IPS-11a (cell line): ENCODE measurements at regions not wholly inside any gene's neighbourhood (a gene's known extent, or its start where the extent isn't known, plus 50 kb on each side); places are given as distances from the start of the nearest gene placed in this dataset.
"Not testable (repeated sequence)": the region's sequence is repeated elsewhere in the genome, so short reads cannot be mapped to it uniquely, and the experiment has no call there.

ENCODE experiments used
- H3K4me3 ChIP-seq: one replicate; pipeline ENCODE4 v1.5.1; 2013; ENCODE audit warnings: low read depth, low read length, control low read depth

- H3K4me3 ChIP-seq = no peak overlapping the region
Measured at GRCh38 chr3:105974381-105974780, 105.6 kb upstream of the CBLB start.

- no peak overlapping the region for H3K4me3 ChIP-seq
Measured at GRCh38 chr3:105976196-105976595, 107.4 kb upstream of the CBLB start.

DNA sequence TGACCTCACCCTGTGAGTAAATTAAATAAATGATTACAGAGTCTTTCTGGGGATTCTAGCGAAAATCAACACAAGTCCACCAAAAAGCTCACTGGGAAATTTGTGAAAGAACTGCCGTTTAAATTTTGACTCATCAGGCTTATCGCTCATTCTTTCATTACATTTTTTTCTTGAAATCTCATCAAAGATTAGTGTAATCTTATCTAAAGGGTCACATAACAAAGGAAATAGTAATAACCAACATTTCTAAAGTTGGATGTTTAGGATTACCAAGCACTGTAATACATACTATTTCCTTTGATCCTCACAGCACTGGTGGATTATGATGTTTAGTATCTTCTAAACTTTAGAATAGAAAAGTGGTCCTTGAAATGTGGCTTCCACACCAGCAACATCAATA, 111.1 kb upstream of the CBLB start:
- no peak overlapping the region for H3K4me3 ChIP-seq

- no peak overlapping the region for H3K4me3 ChIP-seq
Measured at GRCh38 chr3:105982207-105982606, 113.4 kb upstream of the CBLB start.

DNA sequence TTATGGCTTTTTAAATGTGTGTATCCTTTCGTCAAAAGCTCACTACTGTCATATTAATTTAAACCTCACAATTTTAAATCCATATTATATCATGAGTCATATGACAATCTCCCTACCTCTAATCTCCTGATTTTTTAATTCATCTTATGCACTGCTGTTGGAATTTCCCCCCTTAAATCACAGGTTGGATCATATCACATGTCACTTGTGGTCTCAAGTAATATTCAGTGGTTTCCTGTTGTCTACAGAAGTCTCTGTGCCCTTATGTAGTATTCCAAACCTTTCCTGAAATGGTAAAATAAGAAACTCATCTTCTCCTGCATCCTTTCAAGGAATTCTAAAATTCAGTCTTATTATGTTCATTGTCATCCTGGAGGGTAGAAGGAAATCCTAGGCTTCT, 116.0 kb upstream of the CBLB start:
- no peak overlapping the region for H3K4me3 ChIP-seq

DNA sequence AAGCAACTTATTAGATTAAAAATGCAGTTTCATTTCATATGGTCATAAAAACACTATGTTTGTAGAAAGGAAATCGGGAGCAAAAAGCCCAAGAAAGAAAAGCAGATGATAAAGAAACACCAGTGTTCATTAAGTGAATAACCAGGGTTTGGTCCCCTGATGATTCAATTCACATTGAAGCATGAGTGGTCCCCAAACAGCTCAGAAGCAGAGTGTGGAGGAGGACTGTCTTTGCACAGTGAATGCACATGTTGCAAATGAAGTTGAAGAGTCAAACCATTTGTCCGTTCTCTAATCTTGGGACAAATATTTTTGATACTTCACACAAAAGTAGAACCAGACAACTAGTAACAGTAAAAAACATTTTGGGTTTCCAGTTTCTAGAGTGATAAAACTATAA, 117.5 kb upstream of the CBLB start:
- H3K4me3 ChIP-seq = not testable (repeated sequence)

DNA sequence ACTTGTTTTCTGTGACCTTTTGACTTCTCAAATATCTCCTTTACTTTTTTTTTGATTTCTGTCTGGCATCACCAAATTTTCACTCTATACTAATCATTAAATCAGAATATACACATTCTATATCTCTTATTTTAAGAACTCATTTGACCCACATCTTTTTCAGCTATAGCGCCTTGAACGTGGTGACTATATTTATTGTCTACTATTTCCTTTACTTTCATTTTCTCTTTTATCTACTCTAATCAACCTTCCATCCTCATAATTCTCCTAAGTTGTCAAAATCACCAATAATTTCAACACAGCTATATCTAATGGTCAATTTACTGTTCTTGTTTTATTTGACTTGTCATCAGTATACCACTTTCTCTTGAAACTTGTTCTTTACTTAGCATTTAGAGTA, 119.0 kb upstream of the CBLB start:
- no peak overlapping the region for H3K4me3 ChIP-seq

GRCh38 chr3:105988540-105989212, 119.9 kb upstream of the CBLB start:
- no peak overlapping the region for H3K4me3 ChIP-seq

DNA sequence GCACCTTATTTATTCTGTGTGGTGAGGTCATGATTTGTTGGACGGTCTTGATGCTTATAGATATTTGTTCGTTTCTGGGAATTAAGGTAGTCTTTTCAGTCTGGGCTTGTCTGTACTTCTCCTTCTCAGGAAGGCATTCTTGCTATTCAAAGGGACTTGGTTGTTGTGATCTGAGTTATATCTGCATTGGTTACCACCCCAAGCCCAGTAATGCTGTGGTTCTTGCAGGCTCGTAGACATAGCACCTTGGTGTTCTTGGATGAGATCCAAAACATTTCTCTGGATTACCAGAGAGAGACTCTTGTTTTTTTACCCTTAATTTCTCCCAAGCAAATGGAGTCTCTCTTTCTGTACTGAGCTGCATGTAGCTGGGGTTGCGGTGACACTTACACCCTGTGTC, 128.0 kb upstream of the CBLB start:
- no peak overlapping the region for H3K4me3 ChIP-seq

- no peak overlapping the region for H3K4me3 ChIP-seq
Measured at GRCh38 chr3:105997466-105997799, 128.6 kb upstream of the CBLB start.

DNA sequence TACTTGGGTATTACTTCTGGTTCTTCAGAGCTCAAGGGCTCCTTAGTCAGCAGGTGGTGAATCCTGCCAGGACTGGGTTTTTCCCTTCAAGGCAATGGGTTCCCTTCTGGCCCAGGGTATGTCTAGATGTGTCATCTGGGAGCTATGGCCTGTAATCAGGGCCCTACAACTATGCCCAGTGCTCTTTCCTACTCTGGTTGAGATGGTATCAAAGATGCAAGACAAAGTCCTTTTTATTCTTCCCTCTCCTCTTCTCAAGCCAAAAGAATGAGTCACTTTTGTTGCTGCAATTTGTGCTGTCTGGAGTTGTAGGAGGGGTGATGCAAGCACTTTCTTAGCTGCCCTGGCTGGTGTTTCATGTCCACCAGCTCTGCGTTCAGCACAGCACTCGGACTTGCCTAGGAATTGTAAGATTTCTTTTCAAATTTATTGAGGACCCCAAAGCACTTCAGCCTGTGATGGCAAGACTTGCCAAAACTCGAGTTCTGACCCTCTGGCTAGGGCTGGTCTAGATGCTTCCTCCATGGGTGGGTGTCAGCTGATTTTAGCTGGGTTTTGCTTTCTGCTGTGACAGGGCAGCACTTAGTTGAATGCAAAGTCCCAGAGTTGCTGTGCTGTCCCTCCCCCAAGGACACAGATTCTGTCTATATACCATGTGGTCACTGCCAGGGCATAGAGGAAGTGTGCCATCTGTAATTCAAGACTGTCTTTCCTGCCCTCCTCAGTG, 129.2 kb upstream of the CBLB start:
- H3K4me3 ChIP-seq = no peak overlapping the region

DNA sequence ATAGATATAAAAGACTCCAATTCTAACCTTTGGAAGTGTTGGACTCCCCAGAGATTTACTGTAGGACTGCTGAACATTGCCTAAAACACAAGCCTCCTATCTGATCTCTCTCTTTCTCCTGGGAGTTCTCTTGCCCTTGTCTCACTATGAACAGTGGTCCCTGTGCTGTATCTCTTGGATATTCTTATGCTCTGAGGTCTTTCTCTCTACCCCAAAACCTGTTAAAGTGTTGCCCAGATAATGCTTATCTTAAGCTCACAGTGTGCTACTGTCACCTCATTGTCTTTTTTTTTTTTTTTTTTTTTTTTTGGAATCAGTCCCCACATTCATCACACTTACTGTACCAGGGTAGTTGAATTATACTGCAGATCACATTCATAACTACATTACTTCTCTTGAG, 131.0 kb upstream of the CBLB start:
- H3K4me3 ChIP-seq = no peak overlapping the region

GRCh38 chr3:106001923-106002322, 133.1 kb upstream of the CBLB start:
- no peak overlapping the region for H3K4me3 ChIP-seq

DNA sequence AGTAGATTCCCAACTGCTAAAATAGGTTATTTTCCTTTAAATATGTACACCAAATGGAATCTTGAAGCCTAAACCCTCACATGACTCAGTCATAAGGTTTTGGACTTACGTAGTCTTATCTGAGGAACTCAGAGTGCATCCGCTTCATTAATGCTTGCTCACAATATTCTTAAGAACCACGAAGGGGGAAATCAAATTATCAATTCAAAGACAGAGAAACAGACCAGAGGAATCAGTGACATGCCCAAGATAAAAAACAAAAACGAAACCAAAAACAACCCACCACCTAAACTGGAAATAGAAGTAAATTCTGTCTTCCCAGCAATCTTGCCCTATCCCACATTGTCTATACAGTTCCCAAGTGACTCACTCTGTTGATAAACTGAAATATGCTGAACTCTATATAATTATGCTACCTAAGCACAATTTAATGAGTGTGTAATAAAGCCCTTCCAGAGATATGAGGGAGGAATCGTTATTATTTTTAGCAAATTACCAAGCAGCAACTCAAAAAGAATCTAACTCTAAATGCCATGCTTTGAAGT, 135.4 kb upstream of the CBLB start:
- no peak overlapping the region for H3K4me3 ChIP-seq

DNA sequence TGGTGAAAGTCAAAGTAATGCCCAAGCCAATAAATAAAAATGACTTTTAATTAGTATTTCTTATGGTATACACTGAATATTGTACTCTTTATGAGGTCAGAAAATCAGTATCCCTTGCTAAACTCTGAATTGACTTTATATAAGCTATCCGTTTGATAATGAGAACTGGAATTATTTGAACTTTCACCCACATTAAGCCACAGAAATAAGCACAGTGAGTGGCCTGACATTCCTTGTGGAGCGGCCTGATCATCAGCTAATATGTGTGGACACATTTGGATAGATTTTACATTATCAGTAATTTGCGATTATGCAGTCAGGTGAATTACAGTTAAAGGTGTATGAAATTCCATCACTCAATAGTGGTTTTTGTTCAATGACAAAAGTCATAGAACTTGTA, 136.0 kb upstream of the CBLB start:
- no peak overlapping the region for H3K4me3 ChIP-seq

GRCh38 chr3:106006001-106006400, 137.2 kb upstream of the CBLB start:
- no peak overlapping the region for H3K4me3 ChIP-seq

- no peak overlapping the region for H3K4me3 ChIP-seq
Measured at GRCh38 chr3:106006571-106006970, 137.8 kb upstream of the CBLB start.

DNA sequence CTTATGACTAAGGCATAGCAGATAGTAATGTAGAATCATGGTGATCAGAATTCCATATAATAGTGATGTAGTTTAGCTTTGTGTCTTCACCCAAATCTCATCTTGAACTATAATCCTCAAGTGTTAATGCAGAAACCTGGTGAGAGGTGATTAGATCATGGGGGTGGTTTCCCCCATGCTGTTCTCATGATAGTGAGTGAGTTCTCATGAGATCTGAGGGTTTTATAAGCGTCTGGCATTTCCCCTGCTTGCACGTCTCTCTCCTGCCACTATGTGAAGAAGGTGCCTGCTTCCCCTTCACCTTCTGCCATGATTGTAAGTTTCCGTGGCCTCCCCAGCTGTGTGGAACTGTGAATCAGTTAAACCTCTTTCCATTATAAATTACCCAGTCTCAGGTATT, 138.7 kb upstream of the CBLB start:
- no peak overlapping the region for H3K4me3 ChIP-seq

DNA sequence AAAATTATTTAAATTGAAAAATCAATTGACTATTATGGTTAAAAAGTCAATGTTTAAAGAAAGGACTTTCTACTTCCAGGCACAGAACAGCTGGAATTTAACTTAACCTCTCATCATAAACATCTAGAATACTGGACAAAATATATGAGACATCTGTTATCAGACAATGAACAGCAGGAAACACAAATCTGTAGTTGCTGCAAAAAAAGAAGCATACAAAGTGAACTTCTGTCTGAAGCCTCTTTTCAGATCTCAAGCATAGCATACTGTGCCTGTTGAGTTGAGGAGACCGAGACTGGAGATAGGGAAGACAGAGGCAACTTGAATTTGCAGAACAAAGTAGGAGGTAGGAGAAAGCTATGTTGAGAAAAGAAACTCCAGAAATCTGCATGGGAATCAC, 140.0 kb upstream of the CBLB start:
- no peak overlapping the region for H3K4me3 ChIP-seq

- no peak overlapping the region for H3K4me3 ChIP-seq
Measured at GRCh38 chr3:106010829-106011228, 142.0 kb upstream of the CBLB start.

- no peak overlapping the region for H3K4me3 ChIP-seq
Measured at GRCh38 chr3:106013971-106014370, 145.2 kb upstream of the CBLB start.

DNA sequence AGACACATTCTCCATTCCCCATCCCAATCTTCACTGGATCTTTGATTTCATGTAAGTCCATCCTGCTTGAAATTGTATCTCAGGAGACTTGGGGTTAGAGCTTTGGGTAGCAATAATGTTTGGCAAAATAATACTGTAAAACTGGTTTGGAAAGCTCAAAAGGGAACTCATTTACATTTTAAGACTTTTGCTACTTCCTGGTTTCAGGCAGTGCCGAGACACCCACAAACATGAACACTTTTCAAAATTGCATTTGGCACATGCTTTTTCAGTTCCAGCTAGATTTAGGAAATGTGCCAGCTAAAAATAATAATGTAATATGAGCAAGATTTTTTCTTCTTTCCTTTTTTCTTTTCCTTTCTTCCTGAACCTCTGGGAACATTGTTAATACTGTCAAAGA, 145.7 kb upstream of the CBLB start:
- H3K4me3 ChIP-seq = no peak overlapping the region

- H3K4me3 ChIP-seq = no peak overlapping the region
Measured at GRCh38 chr3:106014971-106015370, 146.2 kb upstream of the CBLB start.
